Effector memory CD4-positive, alpha-beta T cell (primary cell): ENCODE measurements at regions not wholly inside any gene's neighbourhood (a gene's known extent, or its start where the extent isn't known, plus 50 kb on each side); places are given as distances from the start of the nearest gene placed in this dataset.
"Not testable (repeated sequence)": the region's sequence is repeated elsewhere in the genome, so short reads cannot be mapped to it uniquely, and the experiment has no call there.

Source experiments
- DNase-seq, 3 donors: peaks; one replicate each; pipeline ENCODE4 v3.0.0-alpha.2; 2020
- H3K27ac ChIP-seq: 2 replicates; pipeline ENCODE4 v1.7.0; 2013; ENCODE audit warnings: mild to moderate bottlenecking, low read length, moderate library complexity; ENCODE audit not compliant: insufficient read depth, poor library complexity, severe bottlenecking
- H3K27me3 ChIP-seq: replicated peaks from 2 replicates; pipeline ENCODE4 v1.7.0; 2013; ENCODE audit warnings: mild to moderate bottlenecking, low read length; ENCODE audit not compliant: insufficient read depth, control insufficient read depth, poor library complexity, severe bottlenecking
- H3K36me3 ChIP-seq: 2 replicates; pipeline ENCODE4 v1.7.0; 2013; ENCODE audit warnings: mild to moderate bottlenecking, low read length, moderate library complexity; ENCODE audit not compliant: control insufficient read depth, insufficient read depth
- H3K4me1 ChIP-seq: 2 replicates; pipeline ENCODE4 v1.7.0; 2013; ENCODE audit warnings: low read length, mild to moderate bottlenecking; ENCODE audit not compliant: control insufficient read depth, insufficient read depth, poor library complexity, severe bottlenecking
- H3K4me3 ChIP-seq: 2 replicates; pipeline ENCODE4 v1.7.0; 2013; ENCODE audit warnings: low read length, low read depth, mild to moderate bottlenecking; ENCODE audit not compliant: insufficient read depth, poor library complexity, severe bottlenecking
- H3K9me3 ChIP-seq: 2 replicates; pipeline ENCODE4 v1.7.0; 2013; ENCODE audit warnings: mild to moderate bottlenecking, low read length, moderate library complexity; ENCODE audit not compliant: control insufficient read depth

DNA sequence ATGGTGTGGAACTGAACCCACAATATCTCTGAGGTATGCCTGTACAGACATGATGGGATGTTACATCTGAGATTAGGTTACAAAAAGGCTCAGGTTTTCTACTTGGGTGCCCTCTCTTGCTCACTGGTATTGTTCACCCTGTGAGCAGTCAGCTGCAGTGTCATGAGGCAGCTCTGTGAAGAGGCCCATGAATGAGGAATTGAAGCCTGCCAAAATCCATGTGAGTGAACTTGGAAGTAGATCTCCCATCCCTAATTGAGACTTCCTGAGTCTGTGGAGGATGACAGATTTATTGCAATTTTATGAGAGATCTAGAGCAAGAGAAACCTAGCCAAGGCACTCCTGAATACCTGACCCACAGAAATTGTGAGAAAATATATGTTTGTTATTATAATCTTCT is 404.9 kb upstream of the ZEB2 start:
- no peak for DNase-seq
- Histone ChIP-seq H3K36me3 (no peaks in the 10 kb centered on the region), H3K27me3 (no peaks in the 10 kb centered on the region), H3K9me3 (no peaks in the 10 kb centered on the region), H3K27ac (no peak overlapping the region), H3K4me3 (no peak overlapping the region), H3K4me1 (no peaks in the 10 kb centered on the region)

DNA sequence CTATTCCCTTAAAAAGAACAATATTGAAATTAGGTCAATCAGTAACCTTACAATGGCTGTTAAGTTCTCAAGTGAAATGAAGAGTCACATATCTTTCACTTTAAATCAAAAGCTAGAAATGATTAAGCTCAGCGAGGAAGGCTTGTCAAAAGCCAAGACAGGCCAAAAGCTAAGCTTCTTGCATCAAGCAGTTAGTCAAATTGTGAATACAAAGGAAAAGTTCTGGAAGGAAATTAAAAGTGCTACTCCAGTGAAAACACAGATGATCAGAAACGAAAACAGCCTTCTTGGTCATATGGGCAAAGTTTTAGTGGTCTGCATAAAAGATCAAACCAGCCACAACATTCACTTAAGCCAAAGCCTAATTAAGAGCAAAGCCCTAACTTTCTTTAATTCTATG is 402.6 kb upstream of the ZEB2 start:
- no peak for DNase-seq
- H3K4me3 ChIP-seq, result no peak overlapping the region
- H3K27ac ChIP-seq, result no peak overlapping the region
- no peaks in the 10 kb centered on the region for H3K4me1 ChIP-seq
- H3K36me3 ChIP-seq, result no peaks in the 10 kb centered on the region
- no peaks in the 10 kb centered on the region for H3K9me3 ChIP-seq
- no peaks in the 10 kb centered on the region for H3K27me3 ChIP-seq

DNA sequence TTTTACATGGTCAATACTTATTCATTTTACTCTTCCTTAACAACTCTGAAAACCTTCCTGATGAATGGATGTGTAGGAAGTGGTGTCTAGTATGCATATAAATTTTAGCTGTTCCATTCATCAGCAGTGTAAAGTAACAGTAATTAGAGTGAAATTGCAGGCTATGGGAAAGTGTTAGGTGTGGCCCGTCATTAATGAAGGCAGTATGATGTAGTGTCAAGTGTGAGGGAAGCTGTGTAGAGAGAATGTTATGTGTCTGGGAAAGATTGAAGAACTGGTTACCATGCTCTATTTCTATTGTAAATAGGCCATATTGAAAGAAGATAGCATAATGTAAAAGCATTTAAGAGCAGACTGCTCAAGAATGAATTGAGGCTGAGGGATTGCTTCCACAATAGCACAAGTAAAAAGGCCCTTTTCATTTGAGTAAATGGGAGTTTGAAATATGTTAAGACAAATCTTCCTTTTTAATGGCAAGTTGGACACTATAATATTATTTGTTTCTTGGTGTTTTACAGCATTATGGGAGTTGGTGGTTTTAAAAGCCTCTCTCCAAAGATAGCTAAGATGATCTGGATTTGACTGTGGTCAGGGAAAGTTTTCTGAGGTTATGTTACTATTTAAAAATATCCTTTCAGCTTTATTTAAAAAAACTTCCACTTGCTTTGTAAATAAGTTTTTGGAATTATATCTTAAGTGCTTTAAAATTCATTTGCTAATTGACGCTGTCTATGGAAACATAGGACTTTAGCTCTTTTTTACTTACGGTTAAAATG is 401.0 kb upstream of the ZEB2 start:
- DNase-seq, result no peak
- Histone ChIP-seq H3K4me3 (no peak overlapping the region), H3K27me3 (no peaks in the 10 kb centered on the region), H3K27ac (no peak overlapping the region), H3K4me1 (no peaks in the 10 kb centered on the region), H3K36me3 (no peaks in the 10 kb centered on the region), H3K9me3 (no peaks in the 10 kb centered on the region)

DNA sequence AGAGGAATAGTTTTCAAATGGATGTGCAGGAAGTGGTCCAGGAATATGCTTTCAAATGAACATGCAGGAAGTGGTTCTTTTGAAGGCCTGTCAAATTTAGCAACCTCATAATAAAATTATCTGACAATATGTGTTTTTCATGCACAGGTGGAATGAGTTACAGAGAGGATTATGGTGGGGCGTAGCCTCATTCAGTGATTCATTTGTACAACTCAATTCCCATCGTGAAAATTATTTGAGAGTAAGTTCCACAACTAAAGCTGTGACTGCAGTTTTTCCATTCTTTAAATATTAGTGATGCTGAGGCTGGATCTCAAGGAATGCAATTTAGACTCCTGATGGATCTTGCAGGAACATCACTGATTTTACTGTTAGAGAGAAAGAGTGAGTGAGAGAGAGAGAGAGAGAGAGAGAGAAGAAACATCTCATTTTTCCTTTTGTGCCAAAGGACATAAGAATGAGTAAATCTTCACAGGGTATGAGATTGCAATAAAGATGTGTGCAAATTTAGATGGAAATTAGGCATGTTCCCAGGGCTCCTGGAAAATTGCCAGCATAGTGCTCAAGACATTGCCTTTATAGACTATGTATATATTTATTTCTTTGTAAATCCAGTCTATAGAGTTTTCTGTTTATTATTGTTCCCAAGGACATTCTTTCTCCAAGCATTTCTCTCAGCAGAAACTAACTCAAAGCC is 394.9 kb upstream of the ZEB2 start:
- H3K4me3 ChIP-seq, result no peak overlapping the region
- no peaks in the 10 kb centered on the region for H3K36me3 ChIP-seq
- no peaks in the 10 kb centered on the region for H3K27me3 ChIP-seq
- no peak for DNase-seq
- H3K27ac ChIP-seq, result no peak overlapping the region
- no peaks in the 10 kb centered on the region for H3K9me3 ChIP-seq
- H3K4me1 ChIP-seq, result no peaks in the 10 kb centered on the region

DNA sequence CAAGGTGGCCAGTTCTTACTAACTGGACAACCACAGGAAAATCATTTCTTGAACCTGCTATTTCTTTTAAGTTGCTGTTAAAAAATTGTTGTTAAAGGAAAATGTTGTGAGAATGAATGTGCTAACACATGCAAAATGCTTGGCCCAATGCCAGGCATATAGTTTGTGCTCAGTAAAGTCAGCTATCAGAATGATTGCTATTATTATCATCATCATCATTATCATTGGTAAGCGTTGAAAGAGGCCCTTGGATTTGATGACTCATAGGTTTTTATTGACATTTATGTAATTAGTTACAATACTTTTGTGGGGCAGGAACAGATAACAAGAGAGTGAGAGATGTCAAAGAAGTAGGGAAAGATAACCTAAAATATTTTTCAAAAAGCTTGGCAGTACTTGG is 394.2 kb upstream of the ZEB2 start:
- no peak for DNase-seq
- no peak overlapping the region for H3K4me3 ChIP-seq
- H3K9me3 ChIP-seq, result no peaks in the 10 kb centered on the region
- no peaks in the 10 kb centered on the region for H3K27me3 ChIP-seq
- no peaks in the 10 kb centered on the region for H3K4me1 ChIP-seq
- no peaks in the 10 kb centered on the region for H3K36me3 ChIP-seq
- H3K27ac ChIP-seq, result no peak overlapping the region

DNA sequence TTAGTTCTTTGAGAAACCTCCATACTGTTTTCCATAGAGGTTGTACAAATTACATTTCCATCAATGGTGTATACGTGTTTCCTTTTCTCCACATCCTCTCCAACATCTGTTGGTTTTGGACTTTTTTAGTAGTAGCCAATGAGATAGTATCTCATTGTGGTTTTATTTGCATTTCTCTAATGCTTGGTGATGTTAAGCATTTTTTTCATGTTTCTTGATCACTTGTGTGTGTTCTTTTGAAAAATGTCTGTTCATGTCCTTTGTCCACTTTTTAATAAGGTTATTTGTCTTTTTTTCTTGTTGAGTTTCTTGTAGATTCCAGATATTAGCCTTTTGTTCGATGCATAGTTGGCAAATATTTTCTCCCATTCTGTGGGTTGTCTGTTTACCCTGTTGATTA is 392.3 kb upstream of the ZEB2 start:
- Histone ChIP-seq H3K36me3 (no peaks in the 10 kb centered on the region), H3K4me3 (no peak overlapping the region), H3K27me3 (no peaks in the 10 kb centered on the region), H3K27ac (no peak overlapping the region), H3K9me3 (no peaks in the 10 kb centered on the region), H3K4me1 (no peaks in the 10 kb centered on the region)
- DNase-seq, result no peak

DNA sequence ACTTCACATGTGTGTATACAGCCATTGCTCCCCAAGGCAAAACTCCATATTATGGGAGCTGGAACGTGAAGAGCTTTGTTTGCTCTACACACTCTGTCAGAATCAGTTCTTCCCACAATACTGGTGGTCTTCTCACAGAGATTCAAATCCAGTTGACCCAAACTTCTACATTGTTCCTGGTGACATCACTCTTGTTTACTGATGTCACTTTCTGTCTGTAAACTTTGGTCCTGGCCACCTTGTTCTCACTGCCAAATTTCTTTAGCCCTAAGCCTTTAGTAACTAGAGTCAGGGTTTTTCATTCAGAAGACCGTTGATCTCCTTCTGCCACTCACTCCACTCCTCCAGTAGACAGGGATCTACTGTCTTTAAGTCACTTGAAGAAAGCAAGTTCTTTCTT is 386.0 kb upstream of the ZEB2 start:
- H3K36me3 ChIP-seq, result no peaks in the 10 kb centered on the region
- DNase-seq, result no peak
- H3K4me3 ChIP-seq, result no peak overlapping the region
- no peaks in the 10 kb centered on the region for H3K4me1 ChIP-seq
- no peaks in the 10 kb centered on the region for H3K9me3 ChIP-seq
- H3K27me3 ChIP-seq, result no peaks in the 10 kb centered on the region
- no peak overlapping the region for H3K27ac ChIP-seq

DNA sequence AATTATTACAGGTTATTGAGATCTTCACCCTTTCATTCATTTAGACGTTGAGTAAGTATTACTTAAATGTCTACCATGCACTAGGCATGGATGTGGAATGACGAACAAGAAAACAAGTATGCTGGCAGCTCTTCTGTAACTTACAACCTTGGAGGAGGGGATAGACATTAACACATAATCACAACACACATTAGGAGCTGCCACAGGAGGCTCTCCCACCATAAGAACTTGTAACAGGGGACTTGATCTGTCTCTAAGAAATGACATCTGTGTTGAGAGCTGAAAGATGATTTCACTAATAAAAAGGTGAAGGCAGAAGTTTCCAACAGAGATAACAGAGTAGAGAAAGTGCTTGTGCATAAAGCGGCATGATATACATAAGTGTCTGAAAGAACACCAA is 384.7 kb upstream of the ZEB2 start:
- Histone ChIP-seq H3K27me3 (no peaks in the 10 kb centered on the region), H3K36me3 (no peaks in the 10 kb centered on the region), H3K4me1 (no peaks in the 10 kb centered on the region), H3K9me3 (no peaks in the 10 kb centered on the region), H3K4me3 (no peak overlapping the region), H3K27ac (no peak overlapping the region)
- no peak for DNase-seq

DNA sequence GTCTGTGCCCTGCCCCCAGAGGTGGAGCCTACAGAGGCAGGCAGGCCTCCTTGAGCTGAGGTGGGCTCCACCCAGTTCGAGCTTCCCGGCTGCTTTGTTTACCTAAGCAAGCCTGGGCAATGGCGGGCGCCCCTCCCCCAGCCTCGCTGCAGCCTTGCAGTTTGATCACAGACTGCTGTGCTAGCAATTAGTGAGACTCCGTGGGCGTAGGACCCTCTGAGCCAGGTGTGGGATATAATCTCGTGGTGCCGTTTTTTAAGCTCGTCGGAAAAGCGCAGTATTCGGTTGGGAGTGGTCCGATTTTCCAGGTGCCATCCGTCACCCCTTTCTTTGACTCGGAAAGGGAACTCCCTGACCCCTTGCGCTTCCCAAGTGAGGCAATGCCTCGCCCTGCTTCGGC is 383.1 kb upstream of the ZEB2 start:
- not testable (repeated sequence) for H3K27me3 ChIP-seq, H3K4me3 ChIP-seq

DNA sequence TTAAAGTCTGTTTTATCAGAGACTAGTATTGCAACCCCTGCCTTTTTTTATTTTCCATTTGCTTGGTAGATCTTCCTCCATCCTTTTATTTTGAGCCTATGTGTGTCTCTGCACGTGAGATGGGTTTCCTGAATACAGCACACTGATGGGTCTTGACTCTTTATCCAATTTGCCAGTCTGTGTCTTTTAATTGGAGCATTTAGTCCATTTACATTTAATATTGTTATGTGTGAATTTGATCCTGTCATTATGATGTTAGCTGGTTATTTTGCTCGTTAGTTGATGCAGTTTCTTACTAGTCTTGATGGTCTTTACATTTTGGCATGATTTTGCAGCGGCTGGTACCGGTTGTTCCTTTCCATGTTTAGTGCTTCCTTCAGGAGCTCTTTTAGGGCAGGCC is 381.5 kb upstream of the ZEB2 start:
- H3K9me3 ChIP-seq, H3K27ac ChIP-seq, H3K36me3 ChIP-seq, H3K27me3 ChIP-seq, H3K4me3 ChIP-seq, H3K4me1 ChIP-seq, DNase-seq: not testable (repeated sequence)

More for the DNA sequence above, 383.1 kb upstream of the ZEB2 start:
- H3K27ac ChIP-seq, H3K9me3 ChIP-seq, H3K36me3 ChIP-seq, DNase-seq, H3K4me1 ChIP-seq: not testable (repeated sequence)
